ENCODE measurements at regions not wholly inside any gene's neighbourhood (a gene's known extent, or its start where the extent isn't known, plus 50 kb on each side); places are given as distances from the start of the nearest gene placed in this dataset.
"Not testable (repeated sequence)": the region's sequence is repeated elsewhere in the genome, so short reads cannot be mapped to it uniquely, and the experiment has no call there.

- TF ChIP-seq POLR2A (IDR thresholded peaks at IDR 0.05; ENCODE audit: low read length); GATA1 (IDR thresholded peaks at IDR 0.05; ENCODE audit: low read depth, low read length): not testable (repeated sequence)
Measured at GRCh38 chr5:1631004-1631403, 107.2 kb upstream of the LPCAT1 start.

Data from erythroblast (primary cell).